ENCODE measurements at regions not wholly inside any gene's neighbourhood (a gene's known extent, or its start where the extent isn't known, plus 50 kb on each side); places are given as distances from the start of the nearest gene placed in this dataset.

DNA sequence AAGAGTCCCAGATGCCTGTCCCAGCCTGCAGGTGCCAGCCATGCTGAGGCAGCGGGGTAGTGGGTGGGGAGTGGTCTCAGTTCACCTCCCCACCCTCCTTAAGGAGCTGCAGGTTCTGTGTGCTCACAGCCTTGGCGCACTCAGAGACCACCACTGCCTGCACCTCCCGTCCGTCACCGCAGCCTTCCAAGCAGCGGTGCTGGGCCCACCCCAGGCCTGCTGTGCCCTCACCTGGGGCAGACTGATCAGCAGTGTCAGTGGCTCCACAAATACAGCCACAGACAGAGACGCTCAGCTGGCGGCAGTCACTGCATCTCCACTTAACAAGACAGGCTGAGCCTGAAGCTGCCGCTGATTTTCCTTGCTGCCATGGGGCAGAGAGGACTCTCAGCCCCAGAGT lies 120.2 kb downstream of the RFLNA start:
- no peak for DNase-seq (ENCODE audit: low spot score)

DNA sequence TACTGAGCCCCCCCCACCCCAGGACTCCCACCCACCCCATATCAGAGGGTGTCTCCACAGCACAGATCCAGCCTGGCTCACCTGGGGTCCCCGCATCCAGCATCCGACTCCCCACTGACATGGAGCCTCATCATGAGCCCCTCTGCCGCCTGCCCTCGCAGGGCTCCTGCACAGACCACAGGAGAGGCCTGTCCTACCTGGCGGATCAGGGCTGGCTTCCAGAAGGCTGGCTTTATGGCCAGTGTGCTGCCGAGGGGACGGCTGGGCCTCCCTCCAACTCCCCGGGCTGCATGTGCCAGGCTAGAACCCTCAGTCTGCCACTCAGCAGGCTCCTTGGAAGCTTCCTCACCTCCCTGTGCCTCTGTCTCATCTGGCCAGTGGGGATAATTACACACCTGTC lies 119.0 kb downstream of the RFLNA start:
- DNase-seq (ENCODE audit: low spot score) = no peak

DNA sequence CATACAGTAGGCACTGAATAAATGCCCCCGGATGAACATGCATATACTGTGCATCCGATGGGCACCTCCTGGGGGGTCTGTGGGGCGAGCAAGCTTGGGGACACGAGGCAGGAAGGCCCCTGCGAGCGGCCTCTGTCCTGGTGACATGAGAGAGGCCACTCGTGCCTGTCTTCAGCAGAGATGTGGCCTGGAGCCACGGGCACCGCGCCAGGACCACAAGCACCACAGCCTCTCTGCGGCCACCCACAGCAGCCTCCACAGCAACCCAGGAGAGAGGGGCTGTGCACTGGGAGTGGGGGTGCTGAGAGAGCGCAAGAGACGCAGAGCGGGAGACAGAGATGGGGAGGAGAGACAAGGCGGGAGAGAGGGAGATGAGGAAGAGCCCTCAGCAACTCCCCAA lies 118.5 kb downstream of the RFLNA start:
- no peak for DNase-seq (ENCODE audit: low spot score)

DNA sequence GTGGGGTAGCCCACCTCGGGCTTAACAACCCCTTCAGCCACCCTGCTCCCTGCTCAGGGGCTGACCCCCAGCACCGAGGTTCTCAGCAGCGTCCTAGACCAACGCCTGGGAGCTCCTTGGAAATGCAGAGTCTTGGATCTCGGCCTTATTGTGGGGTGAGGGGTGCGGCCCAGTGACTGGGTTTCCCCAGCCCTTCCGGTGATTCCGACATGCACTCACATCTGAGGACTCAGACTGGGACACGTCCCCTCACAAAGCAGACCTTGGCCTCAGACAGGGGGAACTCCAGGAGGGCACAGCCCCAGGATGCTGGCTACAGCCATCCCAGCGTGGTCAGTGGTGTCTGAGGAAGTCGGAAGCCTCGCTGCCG lies 117.7 kb downstream of the RFLNA start:
- no peak for DNase-seq (ENCODE audit: low spot score)

DNA sequence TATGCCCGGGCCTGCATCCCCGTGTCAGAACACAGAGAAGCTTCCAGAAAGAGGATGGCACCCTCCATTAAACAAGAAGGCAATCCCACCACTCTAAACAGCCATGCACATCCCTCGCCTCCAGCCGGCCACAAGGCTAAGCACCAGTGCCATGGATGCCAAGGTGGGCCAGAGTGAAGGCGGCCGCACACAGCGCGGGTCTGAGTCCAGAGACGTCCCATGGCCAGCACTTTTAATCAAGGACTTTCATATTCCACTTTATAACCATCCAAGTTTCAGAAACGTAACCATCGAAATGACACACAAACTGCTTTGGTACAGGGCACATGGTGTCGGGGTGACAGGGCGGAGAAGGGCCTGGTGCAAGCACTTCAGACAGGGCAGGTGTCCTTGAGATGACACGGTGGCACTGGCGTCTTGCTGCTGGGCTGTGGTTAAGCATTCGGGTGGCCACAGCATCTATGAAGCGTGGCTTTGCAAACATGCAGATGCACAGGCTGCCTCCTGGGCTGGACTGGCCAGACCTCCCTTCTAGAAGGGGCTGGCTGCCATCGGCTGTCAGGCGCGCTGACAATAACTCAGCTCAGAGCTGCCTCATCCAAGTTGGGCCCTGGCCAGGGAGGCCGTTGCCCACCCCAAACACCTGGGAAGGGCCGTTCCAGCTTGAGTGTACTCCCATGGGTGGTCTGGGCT lies 117.2 kb downstream of the RFLNA start:
- no peak for DNase-seq (ENCODE audit: low spot score)

DNA sequence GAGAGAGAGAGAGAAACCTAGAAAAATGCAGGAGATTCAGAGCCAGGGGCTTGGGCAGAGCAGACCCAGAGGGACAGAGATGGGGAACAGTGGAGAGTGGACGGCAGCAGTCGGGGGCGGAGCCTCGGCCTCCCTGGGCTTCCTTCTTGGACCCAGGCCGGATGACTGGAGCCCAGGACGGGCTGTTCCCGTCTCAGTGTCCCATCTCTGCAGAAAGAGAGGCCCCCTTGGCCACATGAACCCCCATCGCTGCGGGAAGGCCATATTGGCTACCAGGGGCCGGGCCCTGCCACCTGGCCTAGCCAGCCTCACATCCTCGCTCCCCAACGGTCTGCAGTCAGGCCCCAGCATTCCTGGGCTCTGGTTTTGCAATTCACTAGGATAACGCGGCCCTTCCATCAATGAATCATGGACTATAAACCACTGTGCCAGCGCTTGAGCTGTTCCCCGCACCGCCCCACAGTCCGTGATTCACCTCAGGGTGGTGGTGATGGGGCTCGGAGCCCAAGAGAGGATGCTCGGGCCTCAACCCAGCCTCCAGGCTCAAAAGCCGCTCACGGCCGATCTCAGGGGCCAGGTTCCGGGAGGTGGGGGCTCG lies 116.5 kb downstream of the RFLNA start:
- DNase-seq (ENCODE audit: low spot score) = peak; percentile 93

DNA sequence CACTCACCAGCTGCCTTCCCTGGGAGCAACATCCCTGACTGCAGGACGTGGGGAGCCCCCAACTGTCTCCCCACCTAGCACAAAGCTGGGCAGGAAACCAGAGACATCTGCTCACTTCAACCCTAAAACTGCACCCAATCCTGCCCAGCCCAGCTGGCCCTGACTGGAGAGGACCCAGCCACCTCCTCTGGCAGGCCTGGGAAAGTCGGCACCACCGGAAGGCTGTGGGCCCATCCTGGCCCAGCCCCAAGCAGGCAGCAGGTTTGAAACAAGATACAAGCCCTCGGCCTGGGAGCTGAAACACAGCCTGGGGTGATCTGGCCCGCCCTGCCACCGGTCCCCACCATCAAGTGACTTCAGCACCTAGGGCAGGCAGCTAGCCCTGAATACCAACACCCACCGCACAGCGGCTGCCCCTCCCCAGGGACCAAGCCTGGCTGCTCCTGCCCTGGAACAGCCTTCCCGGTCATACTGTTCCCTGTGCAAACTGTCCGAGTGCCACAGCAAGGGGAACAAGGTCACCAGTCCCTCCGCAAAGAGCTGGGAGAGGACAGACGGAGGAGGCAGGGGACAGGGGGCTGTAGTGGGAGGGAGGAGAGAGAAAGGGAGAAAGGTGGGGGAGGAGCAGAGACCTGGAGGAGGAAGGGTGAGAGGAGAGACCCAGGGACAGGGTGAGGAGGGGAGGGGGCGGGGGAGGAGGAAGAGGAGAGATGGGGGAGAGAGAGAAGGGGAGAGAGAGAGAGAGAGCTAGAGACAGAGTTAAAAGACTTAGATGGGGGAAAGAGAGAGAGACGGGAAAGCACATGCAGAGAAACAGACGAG lies 115.7 kb downstream of the RFLNA start:
- no peak for DNase-seq (ENCODE audit: low spot score)

DNA sequence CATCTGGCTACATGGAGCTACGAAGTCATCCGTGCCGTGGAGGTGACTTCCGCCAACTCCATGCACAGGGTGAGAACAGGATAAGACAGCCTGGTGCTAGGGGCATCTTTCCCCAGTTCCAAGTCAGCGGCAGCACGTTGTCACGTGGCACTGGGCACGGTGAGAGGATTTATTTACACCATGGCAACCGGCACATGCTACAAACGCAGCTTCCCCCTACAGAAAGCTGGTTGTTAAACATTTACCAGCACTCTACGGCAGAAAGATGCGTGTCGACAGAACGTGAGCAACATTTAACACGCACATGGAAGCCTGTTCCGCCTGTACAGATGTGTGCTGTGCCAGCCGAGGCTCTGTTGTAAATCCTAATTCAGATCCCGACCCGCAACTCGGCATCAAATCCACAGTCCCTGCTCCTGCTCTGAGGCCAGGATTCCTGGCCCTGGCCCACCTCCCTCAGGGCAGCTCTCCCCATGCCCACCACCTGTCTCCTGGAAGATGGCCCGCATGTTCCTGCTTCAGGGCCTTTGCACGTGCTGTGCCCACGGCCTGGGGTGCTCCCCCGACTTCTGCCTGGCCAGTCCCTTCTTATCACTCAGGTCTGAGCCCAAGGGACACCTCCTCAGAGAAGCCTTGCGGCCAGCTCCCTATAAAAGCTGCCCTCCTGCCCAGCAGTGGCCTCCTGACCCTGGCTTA lies 114.1 kb downstream of the RFLNA start:
- no peak for DNase-seq (ENCODE audit: low spot score)

DNA sequence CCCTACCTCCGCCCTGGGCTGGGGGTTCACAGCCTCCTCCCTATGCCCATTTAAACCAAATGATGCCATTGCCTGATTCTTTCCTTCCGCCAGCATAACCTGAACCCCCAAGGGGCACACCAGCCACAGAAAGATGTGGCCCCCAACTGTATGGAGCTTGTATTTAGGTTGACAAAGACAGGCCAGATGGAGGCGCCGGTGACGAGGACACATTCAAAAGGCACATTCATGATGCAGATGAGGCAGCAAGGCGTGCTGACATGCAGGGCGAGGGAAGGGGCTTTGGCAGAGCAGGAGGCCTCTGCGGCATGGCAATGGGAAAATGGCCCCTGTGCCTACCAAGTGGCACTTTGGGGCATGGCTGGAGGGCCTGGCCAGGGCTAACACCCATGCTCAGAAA lies 112.2 kb downstream of the RFLNA start:
- DNase-seq (ENCODE audit: low spot score) = no peak

DNA sequence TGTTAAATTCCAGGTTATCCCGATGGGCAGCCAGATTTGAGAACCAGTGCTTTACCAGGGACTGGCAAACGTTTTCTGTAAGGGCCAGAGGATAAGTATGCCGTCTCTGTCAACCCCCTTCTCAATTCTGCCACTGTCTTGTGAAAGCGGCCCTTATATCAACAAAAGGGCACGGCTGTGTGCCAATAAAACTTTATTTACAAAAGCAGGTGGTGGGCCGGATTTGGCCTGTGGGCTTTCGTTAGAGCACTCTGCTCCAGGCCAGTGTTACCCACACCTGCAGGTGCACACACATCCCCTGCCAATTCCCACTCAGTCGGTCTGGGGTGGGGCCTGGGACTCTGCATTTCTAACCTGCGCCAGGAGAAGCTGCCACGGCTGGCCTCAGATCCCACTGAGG lies 111.2 kb downstream of the RFLNA start:
- DNase-seq (ENCODE audit: low spot score) = no peak

DNA sequence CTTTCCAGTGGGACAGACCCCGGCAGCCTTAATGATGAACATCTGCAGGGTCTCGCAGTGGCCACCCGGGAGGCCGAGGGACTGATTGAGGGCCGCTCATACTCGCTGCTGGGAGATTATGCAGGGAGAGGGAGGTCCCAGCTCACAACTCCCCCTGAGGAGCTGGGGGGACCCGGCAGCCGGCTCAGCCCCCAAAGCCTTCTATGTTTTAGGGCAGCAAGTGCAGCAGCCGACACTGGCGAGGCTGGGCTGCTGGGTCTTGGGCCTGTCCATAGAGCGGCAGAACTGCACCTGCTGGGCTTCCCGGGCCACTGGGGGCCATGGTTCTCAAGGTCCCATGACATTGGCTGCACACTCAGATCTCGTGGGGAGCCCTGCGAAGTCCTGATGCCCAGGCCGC lies 110.7 kb downstream of the RFLNA start:
- DNase-seq (ENCODE audit: low spot score) = no peak

DNA sequence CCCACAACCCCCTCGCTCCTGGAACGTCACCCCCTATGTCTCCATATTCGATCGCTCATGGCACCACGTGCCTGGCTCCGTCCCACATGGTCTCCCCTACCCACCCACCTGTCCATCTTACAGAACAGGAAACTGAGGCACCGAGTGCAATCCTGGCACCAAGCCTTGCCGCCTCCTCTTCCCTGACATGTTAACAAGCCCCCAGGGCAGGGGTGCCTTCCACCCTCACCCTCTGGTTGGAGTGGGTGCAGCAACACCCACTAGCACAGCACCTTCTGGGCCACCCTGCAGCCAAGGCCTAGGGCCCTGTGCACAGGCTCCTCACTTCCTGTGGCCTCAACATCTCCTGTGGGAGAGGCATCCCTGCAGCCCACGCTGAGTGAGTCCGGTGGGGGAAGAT lies 110.3 kb downstream of the RFLNA start:
- DNase-seq (ENCODE audit: low spot score) = no peak

DNA sequence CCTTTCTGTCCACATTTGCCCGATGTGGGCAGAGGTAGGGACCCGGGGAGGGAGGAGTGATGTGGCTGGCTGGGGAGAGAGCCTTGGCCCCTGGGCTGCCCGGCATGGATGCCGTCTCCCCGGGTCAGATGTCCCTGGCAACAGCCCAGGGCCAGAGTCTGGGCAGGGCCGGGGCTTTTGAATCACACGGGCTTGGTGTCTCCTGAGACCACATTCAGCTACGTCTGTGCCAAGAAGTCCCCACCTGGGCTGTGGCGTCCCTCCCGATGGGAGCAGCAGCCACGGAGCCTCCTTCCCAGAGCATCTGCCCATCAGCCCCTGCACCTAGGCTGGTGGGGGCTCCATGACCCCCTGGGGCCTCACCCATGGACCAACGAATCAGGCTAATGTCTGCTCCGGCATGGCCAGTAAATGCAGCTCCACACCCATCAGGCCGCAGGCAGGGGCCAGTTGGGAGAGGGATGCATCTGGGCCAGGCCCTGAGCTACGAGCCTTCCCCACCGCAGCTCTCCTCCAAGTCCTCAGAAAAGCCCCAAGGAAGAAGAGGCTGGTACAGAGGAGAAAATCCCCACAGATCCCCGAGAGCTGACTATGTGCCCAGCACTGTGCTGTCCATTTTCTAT lies 109.4 kb downstream of the RFLNA start:
- DNase-seq (ENCODE audit: low spot score) = no peak

DNA sequence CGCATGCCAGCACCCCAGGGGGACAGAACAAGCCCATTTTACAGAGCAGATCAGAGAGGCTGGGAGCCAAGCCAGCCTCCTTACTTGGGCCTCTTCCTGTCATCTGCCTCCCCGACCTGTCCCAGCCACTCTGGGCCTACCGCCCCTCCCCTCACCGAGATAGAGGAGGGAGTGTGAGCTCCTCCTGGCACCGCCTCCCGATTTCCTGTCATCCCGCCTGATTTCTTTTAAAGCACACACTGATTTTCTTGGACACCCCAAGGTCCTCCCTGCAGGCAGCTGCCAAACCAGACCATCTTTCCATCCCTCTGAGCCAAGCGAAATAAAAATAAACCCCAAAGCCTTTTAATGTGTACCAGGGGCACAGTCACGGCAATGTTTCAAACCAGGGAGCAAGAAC lies 108.4 kb downstream of the RFLNA start:
- no peak for DNase-seq (ENCODE audit: low spot score)

DNA sequence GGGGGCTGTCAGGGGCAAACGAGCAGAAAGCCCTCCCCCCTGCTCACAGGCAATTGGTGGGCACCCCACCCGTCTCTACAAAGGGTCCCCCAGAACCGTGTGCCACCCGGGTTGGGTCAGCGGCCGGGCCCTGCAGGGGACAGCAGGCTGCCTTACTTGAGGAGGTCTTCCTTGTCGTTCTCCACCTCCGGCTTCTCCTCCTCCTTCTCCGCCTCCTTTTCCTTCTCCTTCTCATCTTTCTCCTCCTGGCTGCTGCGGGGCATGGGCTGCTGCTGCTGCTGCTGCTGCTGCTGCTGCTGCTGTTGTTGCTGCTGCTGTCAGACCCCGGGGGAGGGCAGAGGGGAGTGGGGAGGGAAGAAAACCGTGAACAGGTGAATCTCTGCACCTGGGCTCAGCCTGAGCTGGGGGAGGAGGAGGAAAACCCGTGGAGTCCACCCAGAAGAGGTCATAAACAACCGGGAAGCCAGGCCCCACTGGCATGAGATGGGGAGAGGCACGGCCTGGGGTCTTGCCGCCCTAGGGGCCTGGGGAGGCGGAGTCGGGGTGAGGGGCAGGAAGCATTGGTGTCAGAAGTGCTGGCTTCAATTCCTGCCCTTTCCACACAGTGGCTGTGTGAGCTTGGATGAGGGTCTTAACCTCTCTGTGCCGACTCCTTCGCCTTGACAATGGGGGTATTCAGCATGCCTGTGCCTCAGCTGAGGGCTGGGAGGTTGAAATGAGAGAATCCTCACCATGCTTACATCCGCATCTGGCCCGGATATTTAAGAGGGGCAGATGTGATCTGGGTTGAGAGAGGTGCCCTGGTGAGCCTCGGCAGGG lies 107.6 kb downstream of the RFLNA start:
- peak; percentile 57 for DNase-seq (ENCODE audit: low spot score)

DNA sequence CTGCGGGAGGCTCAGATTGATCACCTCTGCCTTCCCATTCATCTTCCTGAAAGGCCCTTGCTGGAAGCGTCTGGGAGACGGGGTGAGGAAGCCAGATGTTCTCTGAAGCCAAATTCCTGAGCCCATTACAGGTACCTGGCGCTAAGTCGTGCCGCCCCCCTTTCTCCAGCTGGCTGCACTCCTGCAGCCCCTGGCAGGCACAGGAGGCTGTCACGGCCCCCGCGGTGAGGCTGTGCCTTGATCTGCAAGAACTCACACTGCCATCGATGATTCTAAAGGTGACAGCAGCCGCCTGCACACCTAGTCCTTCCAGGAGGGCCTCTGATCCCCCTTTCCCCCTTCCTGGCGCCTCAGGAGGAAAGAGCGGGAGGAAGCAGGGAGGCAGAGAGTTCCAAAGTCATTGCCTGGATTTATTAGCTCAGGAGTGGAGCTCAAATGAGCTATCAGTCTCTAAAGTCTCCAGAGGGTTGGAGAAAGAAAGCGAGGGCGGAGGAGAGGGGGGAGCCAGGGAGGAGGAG lies 106.9 kb downstream of the RFLNA start:
- DNase-seq (ENCODE audit: low spot score) = no peak

DNA sequence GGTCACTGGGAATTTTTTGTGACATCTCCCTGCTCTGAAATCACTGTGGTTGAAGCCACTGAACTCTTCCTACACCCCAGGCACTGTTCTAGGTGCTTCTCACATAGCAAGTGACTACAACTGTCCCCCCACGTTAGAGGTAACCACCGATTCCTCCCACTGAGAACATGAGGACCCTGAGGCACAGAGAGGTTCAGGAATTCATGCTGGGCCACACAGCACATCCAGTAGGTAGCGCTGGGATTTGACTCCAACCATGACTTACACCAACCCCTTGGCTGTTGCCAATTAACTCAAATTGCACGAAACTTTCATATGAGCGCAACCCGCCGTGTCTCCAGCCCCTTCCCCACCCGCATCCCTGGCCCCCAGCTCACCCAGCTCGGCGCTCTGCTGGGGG lies 105.2 kb downstream of the RFLNA start:
- DNase-seq (ENCODE audit: low spot score) = no peak

DNA sequence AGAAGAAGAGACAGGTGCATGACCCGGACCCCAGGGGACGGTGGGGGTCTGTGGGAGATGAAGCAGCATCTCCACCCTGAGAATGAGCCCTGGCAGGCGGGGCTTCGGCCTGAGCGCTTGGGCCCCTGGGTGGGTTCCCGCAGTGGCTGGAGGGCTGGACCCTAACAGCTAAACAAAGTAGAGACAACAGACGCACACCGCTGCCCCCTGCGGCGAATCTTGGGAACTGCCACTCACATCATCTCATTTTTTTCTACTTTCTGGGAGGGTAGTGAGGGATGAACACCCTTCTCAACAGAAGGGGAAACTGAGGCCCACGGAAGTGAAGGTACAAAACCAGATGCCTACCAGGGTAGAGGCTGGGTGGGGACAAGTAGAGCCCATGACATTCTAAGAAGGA lies 104.7 kb downstream of the RFLNA start:
- DNase-seq (ENCODE audit: low spot score) = no peak

DNA sequence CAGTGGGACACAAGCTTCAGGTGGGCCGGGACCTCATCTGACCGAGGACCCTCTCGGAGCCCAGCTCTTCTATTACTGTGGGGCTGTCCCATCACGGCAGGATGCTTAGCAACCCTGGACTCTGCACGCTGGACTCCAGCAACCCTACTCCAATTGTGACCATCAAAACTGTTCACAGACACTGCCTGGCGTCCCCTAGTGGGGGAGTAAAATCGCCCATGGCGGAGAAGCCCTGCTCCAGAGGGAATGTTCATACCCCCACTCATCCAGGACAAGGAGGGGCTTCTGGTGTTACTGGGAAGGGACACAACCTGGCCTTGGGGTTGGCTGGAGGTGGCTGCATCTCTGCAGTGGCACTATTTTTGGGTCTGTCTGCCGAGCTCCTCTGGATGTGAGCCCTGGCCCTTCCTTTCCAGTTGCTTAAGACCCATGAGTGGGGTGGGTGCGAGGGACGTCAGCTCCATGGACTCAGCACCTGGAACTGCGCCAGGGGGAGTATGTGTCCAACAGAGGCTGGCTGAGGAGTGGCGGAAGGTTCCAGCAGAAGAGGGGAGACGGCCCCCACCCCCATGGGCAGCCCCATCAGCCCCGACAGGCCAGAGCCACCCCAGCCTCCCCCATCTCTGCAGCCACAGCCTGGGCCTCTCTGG lies 103.8 kb downstream of the RFLNA start:
- DNase-seq (ENCODE audit: low spot score) = peak; percentile 48
